H1 (cell line): ENCODE measurements at regions not wholly inside any gene's neighbourhood (a gene's known extent, or its start where the extent isn't known, plus 50 kb on each side); places are given as distances from the start of the nearest gene placed in this dataset.

Source experiments
- CTCF ChIA-PET: fragments of 300-600 bp; sonication (Branson Sonifier 250); formaldehyde crosslinking; loops from one replicate; lab custom pipeline; 2021; ENCODE audit not compliant: partially characterized antibody; lab: Charles Lee
- POLR2A ChIA-PET: fragments of 300-600 bp; sonication (Branson Sonifier 250); formaldehyde crosslinking; loops from one replicate; lab custom pipeline; 2021; ENCODE audit warnings: inconsistent platforms; ENCODE audit not compliant: partially characterized antibody; lab: Charles Lee
- DNase-seq, 2 experiments: peaks; one replicate each; pipeline versions ENCODE4 v3.0.0 to v3.0.0-alpha.2; 2010 to 2022; ENCODE audit warnings: low spot score in 2 of 2, low read depth in 1 of 2, mixed read lengths in 1 of 2
- FAIRE-seq: peaks from 2 replicates; lab custom pipeline; 2011; peaks lifted over from hg19 to GRCh38; lab: Jason Lieb, UNC
- H2AFZ ChIP-seq: 2 replicates; pipeline ENCODE4 v1.8.1; 2012; ENCODE audit warnings: low read length, inconsistent platforms
- H2AK5ac ChIP-seq: 2 replicates; pipeline ENCODE4 v1.6.1; 2013; ENCODE audit warnings: low read depth, low read length
- H2BK120ac ChIP-seq: replicated peaks from 2 replicates; pipeline ENCODE3; 2013; ENCODE audit warnings: low read depth, low read length, inconsistent platforms
- H2BK12ac ChIP-seq: 2 replicates; pipeline ENCODE4 v1.6.1; 2013; ENCODE audit warnings: low read depth, low read length
- H2BK15ac ChIP-seq: 2 replicates; pipeline ENCODE4 v1.6.1; 2013; ENCODE audit warnings: low read length
- H2BK20ac ChIP-seq: 2 replicates; pipeline ENCODE4 v1.6.1; 2013; ENCODE audit warnings: low read length
- H2BK5ac ChIP-seq: 2 replicates; pipeline ENCODE4 v1.6.1; 2013; ENCODE audit warnings: low read depth, low read length
- H3K14ac ChIP-seq: 2 replicates; pipeline ENCODE4 v1.6.1; 2013; ENCODE audit warnings: inconsistent platforms; ENCODE audit not compliant: insufficient read length
- H3K18ac ChIP-seq: 2 replicates; pipeline ENCODE4 v1.6.1; 2013; ENCODE audit warnings: low read length; ENCODE audit errors: extremely low read depth
- H3K23ac ChIP-seq: 2 replicates; pipeline ENCODE4 v1.6.1; 2013; ENCODE audit warnings: inconsistent platforms; ENCODE audit not compliant: insufficient read length
- H3K23me2 ChIP-seq: 2 replicates; pipeline ENCODE4 v1.6.1; 2013; ENCODE audit warnings: low read depth, low read length
- H3K27ac ChIP-seq: 2 replicates; pipeline ENCODE4 v1.6.1; 2011; ENCODE audit warnings: low read depth, low read length, inconsistent platforms
- H3K27me3 ChIP-seq, 4 experiments: replicated peaks in 1 of 4; 1 replicate in 1 of 4; 2 replicates in 3 of 4; pipeline versions ENCODE4 v1.6.1 to v1.8.1; 2011 to 2013; ENCODE audit warnings: low read length in 3 of 4, mild to moderate bottlenecking in 3 of 4, inconsistent platforms in 2 of 4, mixed read lengths in 2 of 4, moderate library complexity in 1 of 4; ENCODE audit not compliant: control insufficient read depth in 3 of 4, insufficient read depth in 3 of 4; ENCODE audit errors: extremely low read depth in 1 of 4
- H3K36me3 ChIP-seq, 4 experiments: 2 replicates each; pipeline versions ENCODE4 v1.6.1 to v1.8.1; 2011 to 2013; ENCODE audit warnings: mild to moderate bottlenecking in 4 of 4, low read length in 3 of 4, moderate library complexity in 2 of 4, control low read depth in 1 of 4, inconsistent platforms in 1 of 4; ENCODE audit not compliant: insufficient read depth in 4 of 4, control insufficient read depth in 2 of 4
- H3K4ac ChIP-seq: replicated peaks from 2 replicates; pipeline ENCODE3; 2013; ENCODE audit warnings: low read length, low read depth, mixed read lengths, inconsistent platforms; ENCODE audit not compliant: insufficient read length
- H3K4me1 ChIP-seq, 4 experiments: replicated peaks in 1 of 4; 1 replicate in 1 of 4; 2 replicates in 3 of 4; pipeline versions ENCODE4 v1.6.1 to v1.8.1; 2011 to 2013; ENCODE audit warnings: low read length in 3 of 4, inconsistent platforms in 2 of 4, mixed read lengths in 1 of 4; ENCODE audit not compliant: insufficient read depth in 4 of 4, control insufficient read depth in 3 of 4
- H3K4me2 ChIP-seq, 2 experiments: 2 replicates each; pipeline versions ENCODE4 v1.6.1 to v1.8.1; 2011 to 2013; ENCODE audit warnings: low read depth in 2 of 2, low read length in 2 of 2, control low read depth in 1 of 2, inconsistent platforms in 1 of 2, mild to moderate bottlenecking in 1 of 2; ENCODE audit not compliant: insufficient read depth in 1 of 2
- H3K4me3 ChIP-seq, 4 experiments: fragments of 200-600, 300-600 bp in 1 of 4; sonication (generic), shearing (Covaris generic), sonication (Bioruptor Twin) in 1 of 4; 2 replicates each; pipeline versions ENCODE4 v1.5.1 to v1.8.1; 2011 to 2016; ENCODE audit warnings: low read length in 4 of 4, low read depth in 3 of 4, control low read depth in 2 of 4, inconsistent platforms in 2 of 4, mild to moderate bottlenecking in 2 of 4, mixed read lengths in 1 of 4, moderate library complexity in 1 of 4; ENCODE audit not compliant: insufficient read depth in 2 of 4; ENCODE audit errors: extremely low read depth in 1 of 4
- H3K56ac ChIP-seq: replicated peaks from 2 replicates; pipeline ENCODE3; 2013; ENCODE audit warnings: low read depth, mild to moderate bottlenecking, mixed read lengths, low read length, inconsistent platforms; ENCODE audit not compliant: insufficient read length
- H3K79me1 ChIP-seq: 2 replicates; pipeline ENCODE4 v1.6.1; 2013; ENCODE audit warnings: low read depth, low read length, control low read depth
- H3K79me2 ChIP-seq, 2 experiments: 2 replicates each; pipeline versions ENCODE4 v1.6.1 to v1.8.1; 2012 to 2013; ENCODE audit warnings: low read length in 2 of 2, mild to moderate bottlenecking in 2 of 2, inconsistent platforms in 1 of 2; ENCODE audit not compliant: insufficient read depth in 2 of 2, control insufficient read depth in 1 of 2
- H3K9ac ChIP-seq, 4 experiments: replicated peaks in 1 of 4; 1 replicate in 1 of 4; 2 replicates in 3 of 4; pipeline versions ENCODE4 v1.6.1 to v1.8.1; 2011 to 2013; ENCODE audit warnings: low read depth in 3 of 4, low read length in 3 of 4, control low read depth in 2 of 4, mild to moderate bottlenecking in 2 of 4, moderate library complexity in 2 of 4, inconsistent platforms in 1 of 4; ENCODE audit errors: extremely low read depth in 1 of 4
- H3K9me3 ChIP-seq, 2 experiments: 2 replicates each; pipeline versions ENCODE4 v1.6.1 to v1.8.1; 2012 to 2013; ENCODE audit warnings: mild to moderate bottlenecking in 2 of 2, moderate library complexity in 2 of 2, control low read depth in 1 of 2, inconsistent platforms in 1 of 2, low read depth in 1 of 2, low read length in 1 of 2, mixed read lengths in 1 of 2; ENCODE audit not compliant: insufficient read depth in 2 of 2
- H4K20me1 ChIP-seq, 2 experiments: replicated peaks in 1 of 2; 2 replicates each; pipeline versions ENCODE3 to v1.8.1; 2011 to 2013; ENCODE audit warnings: inconsistent platforms in 2 of 2, low read length in 2 of 2, mild to moderate bottlenecking in 1 of 2; ENCODE audit not compliant: insufficient read depth in 2 of 2, control insufficient read depth in 1 of 2
- H4K5ac ChIP-seq: 2 replicates; pipeline ENCODE4 v1.6.1; 2013; ENCODE audit warnings: low read length, low read depth, mixed read lengths, inconsistent platforms; ENCODE audit not compliant: insufficient read length
- H4K8ac ChIP-seq: 2 replicates; pipeline ENCODE4 v1.8.0; 2013; ENCODE audit warnings: mild to moderate bottlenecking, moderate library complexity, low read length, inconsistent platforms; ENCODE audit not compliant: insufficient read depth; ENCODE audit errors: extremely low read depth
- H4K91ac ChIP-seq: replicated peaks from 2 replicates; pipeline ENCODE3; 2013; ENCODE audit warnings: low read length, mixed read lengths, inconsistent platforms; ENCODE audit not compliant: insufficient read length
- SP1 ChIP-seq: IDR thresholded peaks from 2 replicates; pipeline ENCODE4 v1.6.1; 2011; ENCODE audit warnings: low read depth, low read length
- WGBS, 2 experiments: shearing (Covaris generic) in 1 of 2; methylation state at CpG; one replicate each; pipeline versions ENCODE4 v1.1.6 to v1.1.7; 2013 to 2015; ENCODE audit warnings: low lambda C conversion rate in 2 of 2, mixed read lengths in 2 of 2, inconsistent platforms in 1 of 2, low coverage in 1 of 2, missing lambda C conversion rate in 1 of 2; ENCODE audit not compliant: insufficient replicate concordance in 2 of 2, insufficient coverage in 1 of 2, insufficient read length in 1 of 2; ENCODE audit errors: extremely low coverage in 1 of 2, missing lambda C conversion rate in 1 of 2; 5-methylcytosine and 5-hydroxymethylcytosine counted together

GRCh38 chr14:65803885-65804284 lies 391.4 kb downstream of the FUT8 start:
- no peak overlapping the region for H3K4me2 ChIP-seq
- DNase-seq (no peak), FAIRE-seq (no peak)
- 84% methylated on average over 6 of the region's 6 CpGs; no CpG with 5 or more reads in 1 of the 2 experiments for WGBS, 2 experiments
- ChIA-PET CTCF (interaction anchor here (0.8 to 2.2 kb wide), 4 partner anchors 13 to 154 kb away, joined by 4 to 13 read pairs (median 4); no protein-coding TSS in a partner anchor), POLR2A (no interaction called here)
- H3K4me1 ChIP-seq, result no peaks in the 10 kb centered on the region
- H3K56ac ChIP-seq, result no peak overlapping the region
- no peaks in the 10 kb centered on the region for H3K27me3 ChIP-seq
- no peaks in the 10 kb centered on the region for H3K79me2 ChIP-seq
- no peak overlapping the region for H2AFZ ChIP-seq
- H3K23me2 ChIP-seq, result no peaks in the 10 kb centered on the region
- no peak overlapping the region for H2BK120ac ChIP-seq
- no peak overlapping the region for H2BK5ac ChIP-seq
- no peak for TF ChIP-seq SP1
- H3K14ac ChIP-seq, result no peak overlapping the region
- no peaks in the 10 kb centered on the region for H3K9me3 ChIP-seq
- H3K23ac ChIP-seq, result no peak overlapping the region
- no peaks in the 10 kb centered on the region for H4K20me1 ChIP-seq
- no peak overlapping the region for H2BK12ac ChIP-seq
- no peak overlapping the region for H3K18ac ChIP-seq
- H3K4ac ChIP-seq, result no peak overlapping the region
- H2BK20ac ChIP-seq, result no peak overlapping the region
- no peak overlapping the region for H3K27ac ChIP-seq
- H2BK15ac ChIP-seq, result no peak overlapping the region
- H4K91ac ChIP-seq, result no peak overlapping the region
- H3K4me3 ChIP-seq, result no peak overlapping the region
- H3K79me1 ChIP-seq, result no peaks in the 10 kb centered on the region
- H3K36me3 ChIP-seq, result no peaks in the 10 kb centered on the region
- H3K9ac ChIP-seq, result no peak overlapping the region
- no peak overlapping the region for H2AK5ac ChIP-seq
- H4K8ac ChIP-seq, result no peak overlapping the region
- H4K5ac ChIP-seq, result no peak overlapping the region
